NCI-H187 (cell line): ENCODE measurements at regions not wholly inside any gene's neighbourhood (a gene's known extent, or its start where the extent isn't known, plus 50 kb on each side); places are given as distances from the start of the nearest gene placed in this dataset.
"Not testable (repeated sequence)": the region's sequence is repeated elsewhere in the genome, so short reads cannot be mapped to it uniquely, and the experiment has no call there.

Source experiments
- DNase-seq, 2 experiments: peaks; one replicate each; lab custom pipeline; 2025; lab: John Stamatoyannopoulos, UW

GRCh38 chrX:124717537-124717936 lies 371.2 kb downstream of the SH2D1A start:
- DNase-seq = no peak

- DNase-seq = no peak
Observed at GRCh38 chrX:124719060-124719459, 372.7 kb downstream of the SH2D1A start.

- DNase-seq = no peak
Observed at GRCh38 chrX:124720532-124720931, 374.2 kb downstream of the SH2D1A start.

GRCh38 chrX:124725502-124725901 lies 379.1 kb downstream of the SH2D1A start:
- no peak for DNase-seq

- DNase-seq = no peak
Observed at GRCh38 chrX:124726292-124726691, 379.9 kb downstream of the SH2D1A start.

- no peak for DNase-seq
Observed at GRCh38 chrX:124726881-124727280, 380.5 kb downstream of the SH2D1A start.

- DNase-seq = peak in 1 of 2 experiments; percentile 0
Observed at GRCh38 chrX:124736553-124737270, 390.3 kb downstream of the SH2D1A start.

- DNase-seq = no peak
Observed at GRCh38 chrX:124737771-124738170, 391.4 kb downstream of the SH2D1A start.

- DNase-seq = no peak
Observed at GRCh38 chrX:124747295-124747694, 400.9 kb downstream of the SH2D1A start.

- DNase-seq = no peak
Observed at GRCh38 chrX:124764354-124764753, 418.0 kb downstream of the SH2D1A start.

GRCh38 chrX:124769166-124769565 lies 422.8 kb downstream of the SH2D1A start:
- no peak for DNase-seq

GRCh38 chrX:124771292-124771691 lies 424.9 kb downstream of the SH2D1A start:
- DNase-seq = no peak

GRCh38 chrX:124788253-124788652 lies 441.9 kb downstream of the SH2D1A start:
- not testable (repeated sequence) for DNase-seq

- DNase-seq = not testable (repeated sequence)
Observed at GRCh38 chrX:124789874-124790273, 443.5 kb downstream of the SH2D1A start.

GRCh38 chrX:124791492-124792095 lies 445.2 kb downstream of the SH2D1A start:
- no peak for DNase-seq

GRCh38 chrX:124796989-124797388 lies 450.6 kb downstream of the SH2D1A start:
- no peak for DNase-seq

- no peak for DNase-seq
Observed at GRCh38 chrX:124804962-124805361, 458.6 kb downstream of the SH2D1A start.

GRCh38 chrX:124805486-124805885 lies 459.1 kb downstream of the SH2D1A start:
- no peak for DNase-seq

GRCh38 chrX:124814106-124814505 lies 467.7 kb downstream of the SH2D1A start:
- no peak for DNase-seq

- DNase-seq = no peak
Observed at GRCh38 chrX:124818033-124818432, 471.7 kb downstream of the SH2D1A start.

GRCh38 chrX:124818764-124819163 lies 472.4 kb downstream of the SH2D1A start:
- no peak for DNase-seq

GRCh38 chrX:124820738-124821137 lies 474.4 kb downstream of the SH2D1A start:
- DNase-seq = no peak

- no peak for DNase-seq
Observed at GRCh38 chrX:124827258-124827845, 481.0 kb downstream of the SH2D1A start.
